Right lobe of liver (tissue), 6 donors: ENCODE measurements at regions not wholly inside any gene's neighbourhood (a gene's known extent, or its start where the extent isn't known, plus 50 kb on each side); places are given as distances from the start of the nearest gene placed in this dataset.
A peak's percentile ranks its signal among the peaks of the same experiment; 100 is the strongest.

Experiments
- ATAC-seq, 4 donors: fragments of 200-7000 bp; cut with Tn5 transposase; one replicate each; pipeline ENCODE4 v1.9.1; 2020; ENCODE audit warnings: mild to moderate bottlenecking in 4 of 4, moderate library complexity in 4 of 4
- DNase-seq, 3 donors: peaks; one replicate each; pipeline ENCODE4 v3.0.0-alpha.2; 2020
- H3K27ac ChIP-seq, 3 donors: fragments of 200-600 bp; one replicate each; pipeline ENCODE4 v1.8.0; 2022
- H3K27me3 ChIP-seq, 2 donors: fragments of 200-600 bp; one replicate each; pipeline ENCODE4 v1.8.0; 2022
- H3K36me3 ChIP-seq, 4 donors: fragments of 200-600 bp; sonication (generic) in 1 of 4; one replicate each; pipeline versions ENCODE4 v1.5.1 to v1.8.0; 2017 to 2022; ENCODE audit warnings: control low read depth in 1 of 4
- H3K4me1 ChIP-seq, 4 donors: fragments of 200-600 bp; sonication (generic) in 1 of 4; one replicate each; pipeline versions ENCODE4 v1.5.1 to v1.8.0; 2017 to 2022; ENCODE audit warnings: control low read depth in 1 of 4
- H3K4me3 ChIP-seq, 3 donors: fragments of 200-600 bp; one replicate each; pipeline ENCODE4 v1.8.0; 2022
- H3K9me3 ChIP-seq, 4 donors: fragments of 200-600 bp; sonication (generic) in 1 of 4; one replicate each; pipeline versions ENCODE4 v1.5.1 to v1.8.0; 2017 to 2022; ENCODE audit warnings: control low read depth in 1 of 4
- CTCF ChIP-seq, 4 donors: fragments of 200-600 bp in 3 of 4; fragments of 450-650 bp in 1 of 4; IDR thresholded peaks; one replicate each; pipeline versions ENCODE4 v1.5.1 to v1.8.0; 2016 to 2022; ENCODE audit warnings: antibody characterized with exemption in 4 of 4, mild to moderate bottlenecking in 2 of 4
- POLR2A ChIP-seq: fragments of 450-650 bp; IDR thresholded peaks from one replicate; pipeline ENCODE4 v1.6.1; 2017; ENCODE audit warnings: antibody characterized with exemption, mild to moderate bottlenecking
- WGBS: methylation state at CpG from one replicate; pipeline ENCODE4 v1.1.6; 2018; ENCODE audit warnings: low coverage, low lambda C conversion rate; ENCODE audit not compliant: insufficient coverage; ENCODE audit errors: missing lambda C conversion rate; 5-methylcytosine and 5-hydroxymethylcytosine counted together
- intact Hi-C, 2 donors: fragments of 100-400 bp; cut with DNase I; formaldehyde crosslinking; loops; one replicate each; pipeline versions ENCODE4 v1.11.2 to v1.14.1; 2022
- donor health status: DM: no; HTN: yes; CAD: no.
- donor health status: DM: no; HTN: no; CAD: no.
- donor health status: DM: no; HTN: no; CAD: no.
- donor health status: DM: no; HTN: yes; CAD: no.
- donor health status: DM: no; HTN: yes; CAD: no.

GRCh38 chr7:26459540-26460193 is 168.0 kb downstream of the SNX10 start:
- TF ChIP-seq CTCF (IDR thresholded peaks at IDR 0.05) = no peak
- no peak for TF ChIP-seq POLR2A
- Histone ChIP-seq H3K27ac (no peak overlapping the region), H3K9me3 (no peaks in the 10 kb centered on the region), H3K4me1 (peaks cover 0 to 5% (median 0%) of the 10 kb centered on the region in 4 donors), H3K27me3 (no peaks in the 10 kb centered on the region), H3K4me3 (no peak overlapping the region), H3K36me3 (no peaks in the 10 kb centered on the region)
- DNase-seq = no peak
- 77% methylated on average over 5 of the region's 5 CpGs for WGBS
- no peak for ATAC-seq
- intact Hi-C loops = no loop called here

- peak; percentile 24 to 67 (median 46) for ATAC-seq
- no peaks in the 10 kb centered on the region for H3K9me3 ChIP-seq
- TF ChIP-seq CTCF (IDR thresholded peaks at IDR 0.05) (no peak), POLR2A (no peak)
Observed at GRCh38 chr7:26460351-26461085, 168.9 kb downstream of the SNX10 start.

GRCh38 chr7:26461518-26461917 is 169.9 kb downstream of the SNX10 start:
- H3K36me3 ChIP-seq = no peaks in the 10 kb centered on the region
- no peak overlapping the region for H3K4me3 ChIP-seq
- no peak overlapping the region for H3K27ac ChIP-seq
- DNase-seq (no peak), ATAC-seq (no peak)
- TF ChIP-seq POLR2A = no peak
- TF ChIP-seq CTCF (IDR thresholded peaks at IDR 0.05) = no peak
- 80% methylated on average over 7 of the region's 7 CpGs for WGBS
- peaks cover 0 to 5% (median 0%) of the 10 kb centered on the region in 4 donors for H3K4me1 ChIP-seq
- intact Hi-C loops = no loop called here
- no peaks in the 10 kb centered on the region for H3K9me3 ChIP-seq
- no peaks in the 10 kb centered on the region for H3K27me3 ChIP-seq

More at GRCh38 chr7:26460351-26461085, 168.9 kb downstream of the SNX10 start:
- Histone ChIP-seq H3K4me3 (no peak overlapping the region), H3K27ac (no peak overlapping the region), H3K36me3 (no peaks in the 10 kb centered on the region), H3K4me1 (peaks cover 0 to 5% (median 0%) of the 10 kb centered on the region in 4 donors), H3K27me3 (no peaks in the 10 kb centered on the region)
- intact Hi-C loops = no loop called here
- WGBS = 75% methylated on average over 3 of the region's 4 CpGs
- no peak for DNase-seq

GRCh38 chr7:26466007-26466406 is 174.3 kb downstream of the SNX10 start:
- DNase-seq = no peak
- Histone ChIP-seq H3K4me3 (no peak overlapping the region), H3K4me1 (no peaks in the 10 kb centered on the region), H3K36me3 (no peaks in the 10 kb centered on the region), H3K9me3 (no peaks in the 10 kb centered on the region), H3K27me3 (no peaks in the 10 kb centered on the region), H3K27ac (no peak overlapping the region)
- 74% methylated on average over 6 of the region's 6 CpGs for WGBS
- TF ChIP-seq CTCF (IDR thresholded peaks at IDR 0.05) = no peak
- TF ChIP-seq POLR2A = no peak
- intact Hi-C loops = no loop called here
- ATAC-seq = no peak
